Prostate gland (tissue), 2 donors: ENCODE measurements at regions not wholly inside any gene's neighbourhood (a gene's known extent, or its start where the extent isn't known, plus 50 kb on each side); places are given as distances from the start of the nearest gene placed in this dataset.

Source experiments
- DNase-seq: peaks from one replicate; pipeline ENCODE4 v3.0.0-alpha.2; 2019; ENCODE audit warnings: low spot score
- H3K27ac ChIP-seq, 2 donors: fragments of 200-600 bp; sonication (generic); 2 replicates each; pipeline ENCODE4 v1.5.1; 2017 to 2019
- H3K27me3 ChIP-seq: fragments of 200-600 bp; sonication (generic); replicated peaks from 2 replicates; pipeline ENCODE4 v1.5.1; 2019; ENCODE audit not compliant: insufficient read depth
- H3K36me3 ChIP-seq, 2 donors: fragments of 200-600 bp; sonication (generic); 1 replicate in 1 of 2; 2 replicates in 1 of 2; pipeline versions ENCODE4 v1.5.1 to v1.8.1; 2017 to 2019
- H3K4me1 ChIP-seq: fragments of 200-600 bp; sonication (generic); replicated peaks from 2 replicates; pipeline ENCODE4 v1.5.1; 2019
- H3K4me3 ChIP-seq, 2 donors: fragments of 200-600 bp; sonication (generic); 2 replicates each; pipeline ENCODE4 v1.5.1; 2017 to 2019
- H3K9me3 ChIP-seq: fragments of 200-600 bp; sonication (generic); 2 replicates; pipeline ENCODE4 v1.5.1; 2017
- POLR2A ChIP-seq: fragments of 450-650 bp; IDR thresholded peaks from one replicate; pipeline ENCODE4 v1.6.1; 2016; ENCODE audit warnings: antibody characterized with exemption, mild to moderate bottlenecking
- POLR2AphosphoS5 ChIP-seq: sonication (generic); formaldehyde crosslinking; IDR thresholded peaks from one replicate; pipeline ENCODE4 v1.6.1; 2017; ENCODE audit warnings: antibody characterized with exemption
- WGBS: methylation state at CpG from one replicate; pipeline ENCODE4 v1.1.5; 2018; 5-methylcytosine and 5-hydroxymethylcytosine counted together
- intact Hi-C: fragments of 100-400 bp; cut with DNase I; formaldehyde crosslinking; loops from one replicate; pipeline ENCODE4 v1.14.2; 2022
- TF ChIP-seq, protein P1 (sequence below), 4 experiments: fragments of 200-600 bp in 2 of 4; fragments of 450-650 bp in 2 of 4; sonication (generic) in 2 of 4; IDR thresholded peaks; 1 replicate in 3 of 4; 2 replicates in 1 of 4; pipeline ENCODE4 v1.5.1; 2016 to 2019; ENCODE audit warnings: antibody characterized with exemption in 4 of 4, mild to moderate bottlenecking in 2 of 4, moderate library complexity in 2 of 4

GRCh38 chr6:11835065-11835464, 56.5 kb upstream of the ADTRP start:
- 45% methylated on average over 2 of the region's 2 CpGs for WGBS
- no peak for DNase-seq
- H3K27me3 ChIP-seq = no peaks in the 10 kb centered on the region
- no peaks in the 10 kb centered on the region for H3K9me3 ChIP-seq
- TF ChIP-seq, protein P1, sequence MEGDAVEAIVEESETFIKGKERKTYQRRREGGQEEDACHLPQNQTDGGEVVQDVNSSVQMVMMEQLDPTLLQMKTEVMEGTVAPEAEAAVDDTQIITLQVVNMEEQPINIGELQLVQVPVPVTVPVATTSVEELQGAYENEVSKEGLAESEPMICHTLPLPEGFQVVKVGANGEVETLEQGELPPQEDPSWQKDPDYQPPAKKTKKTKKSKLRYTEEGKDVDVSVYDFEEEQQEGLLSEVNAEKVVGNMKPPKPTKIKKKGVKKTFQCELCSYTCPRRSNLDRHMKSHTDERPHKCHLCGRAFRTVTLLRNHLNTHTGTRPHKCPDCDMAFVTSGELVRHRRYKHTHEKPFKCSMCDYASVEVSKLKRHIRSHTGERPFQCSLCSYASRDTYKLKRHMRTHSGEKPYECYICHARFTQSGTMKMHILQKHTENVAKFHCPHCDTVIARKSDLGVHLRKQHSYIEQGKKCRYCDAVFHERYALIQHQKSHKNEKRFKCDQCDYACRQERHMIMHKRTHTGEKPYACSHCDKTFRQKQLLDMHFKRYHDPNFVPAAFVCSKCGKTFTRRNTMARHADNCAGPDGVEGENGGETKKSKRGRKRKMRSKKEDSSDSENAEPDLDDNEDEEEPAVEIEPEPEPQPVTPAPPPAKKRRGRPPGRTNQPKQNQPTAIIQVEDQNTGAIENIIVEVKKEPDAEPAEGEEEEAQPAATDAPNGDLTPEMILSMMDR (IDR thresholded peaks at IDR 0.05) = no peak
- TF ChIP-seq POLR2AphosphoS5 = no peak
- H3K36me3 ChIP-seq = no peaks in the 10 kb centered on the region
- H3K4me3 ChIP-seq = no peak overlapping the region
- no peaks in the 10 kb centered on the region for H3K4me1 ChIP-seq
- intact Hi-C loops = no loop called here
- H3K27ac ChIP-seq = no peak overlapping the region

- Histone ChIP-seq H3K27ac (no peak overlapping the region), H3K36me3 (no peaks in the 10 kb centered on the region), H3K27me3 (no peaks in the 10 kb centered on the region), H3K4me1 (no peaks in the 10 kb centered on the region), H3K4me3 (no peak overlapping the region), H3K9me3 (no peaks in the 10 kb centered on the region)
- TF ChIP-seq, protein P1 (IDR thresholded peaks at IDR 0.05) = no peak
- TF ChIP-seq POLR2AphosphoS5 = no peak
- TF ChIP-seq POLR2A = no peak
- 56% methylated on average over 11 of the region's 11 CpGs for WGBS
- DNase-seq = no peak
- intact Hi-C loops = no loop called here
Measured at GRCh38 chr6:11833626-11834592, 55.3 kb upstream of the ADTRP start.

GRCh38 chr6:11831653-11832052, 53.0 kb upstream of the ADTRP start:
- WGBS = 97% methylated on average over 17 of the region's 17 CpGs
- TF ChIP-seq, protein P1 (IDR thresholded peaks at IDR 0.05) = no peak
- no peak for TF ChIP-seq POLR2A
- no peak for TF ChIP-seq POLR2AphosphoS5
- Histone ChIP-seq H3K4me3 (no peak overlapping the region), H3K27ac (no peak overlapping the region), H3K9me3 (no peaks in the 10 kb centered on the region), H3K4me1 (no peaks in the 10 kb centered on the region), H3K36me3 (no peaks in the 10 kb centered on the region), H3K27me3 (no peaks in the 10 kb centered on the region)
- intact Hi-C loops = no loop called here
- no peak for DNase-seq

DNA sequence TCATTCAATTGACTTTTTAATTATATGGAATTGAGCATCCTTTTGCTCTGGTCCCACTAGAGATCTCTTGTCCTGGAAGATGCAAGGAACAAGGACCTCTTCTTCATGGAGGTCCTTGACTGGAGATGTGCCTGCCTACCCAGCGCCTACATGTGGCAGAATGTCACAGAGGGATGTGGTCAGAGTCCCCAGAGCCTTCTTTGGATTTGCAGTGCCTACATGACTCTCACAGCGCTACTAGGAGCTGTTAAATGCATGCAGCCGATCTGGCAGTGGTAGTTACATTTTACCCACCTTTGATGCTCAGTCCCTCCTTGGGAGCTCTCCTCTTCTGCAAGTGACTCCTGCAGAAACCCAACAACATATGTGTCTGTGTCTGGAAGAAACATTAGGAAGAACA, 51.9 kb upstream of the ADTRP start:
- Histone ChIP-seq H3K4me3 (no peak overlapping the region), H3K9me3 (no peaks in the 10 kb centered on the region), H3K27ac (no peak overlapping the region), H3K27me3 (no peaks in the 10 kb centered on the region), H3K4me1 (no peaks in the 10 kb centered on the region), H3K36me3 (no peaks in the 10 kb centered on the region)
- 88% methylated on average over 3 of the region's 3 CpGs for WGBS
- TF ChIP-seq, protein P1 (IDR thresholded peaks at IDR 0.05) = no peak
- TF ChIP-seq POLR2A (no peak), POLR2AphosphoS5 (no peak)
- no peak for DNase-seq
- intact Hi-C loops = no loop called here

DNA sequence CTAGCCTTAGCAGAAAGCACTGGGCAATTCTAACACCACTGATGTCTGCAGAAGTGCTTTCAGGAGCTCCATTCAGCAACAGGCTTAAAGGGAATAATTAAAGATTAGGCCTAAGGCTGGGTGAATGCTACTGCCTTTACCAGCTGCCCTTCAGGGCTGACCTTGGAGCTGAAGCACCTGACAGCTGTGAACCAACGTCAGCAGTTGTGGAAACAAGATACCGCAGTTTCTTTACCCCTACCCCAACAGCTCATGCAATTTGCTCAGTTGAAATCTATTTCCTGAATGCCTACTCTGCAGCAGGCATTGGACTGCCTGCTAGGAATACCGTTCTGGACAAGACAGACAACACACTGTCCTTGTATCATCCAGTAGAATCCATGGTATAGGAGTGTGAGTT, 51.5 kb upstream of the ADTRP start:
- no peaks in the 10 kb centered on the region for H3K27me3 ChIP-seq
- H3K27ac ChIP-seq = no peak overlapping the region
- intact Hi-C loops = no loop called here
- TF ChIP-seq, protein P1 (IDR thresholded peaks at IDR 0.05) = no peak
- TF ChIP-seq POLR2AphosphoS5 (no peak), POLR2A (no peak)
- no peaks in the 10 kb centered on the region for H3K9me3 ChIP-seq
- no peak overlapping the region for H3K4me3 ChIP-seq
- H3K36me3 ChIP-seq = no peaks in the 10 kb centered on the region
- WGBS = 79% methylated on average over 3 of the region's 3 CpGs
- DNase-seq = no peak
- H3K4me1 ChIP-seq = no peaks in the 10 kb centered on the region
